Spleen (tissue), 7 donors: ENCODE measurements at regions not wholly inside any gene's neighbourhood (a gene's known extent, or its start where the extent isn't known, plus 50 kb on each side); places are given as distances from the start of the nearest gene placed in this dataset.

Experiments used
- POLR2A ChIP-seq, 3 donors: fragments of 450-650 bp; IDR thresholded peaks; one replicate each; pipeline ENCODE4 v1.5.1; 2017; ENCODE audit warnings: antibody characterized with exemption in 3 of 3, mild to moderate bottlenecking in 1 of 3
- TF ChIP-seq, protein P1 (sequence below), 11 experiments: fragments of 200-600 bp in 7 of 11; fragments of 450-650 bp in 4 of 11; sonication (generic) in 4 of 11; IDR thresholded peaks in 8 of 11; conservative IDR thresholded peaks in 3 of 11; 1 replicate in 7 of 11; 2 replicates in 4 of 11; pipeline versions ENCODE4 v1.4.0 to v1.8.0; 2016 to 2021; ENCODE audit warnings: antibody characterized with exemption in 11 of 11, inconsistent platforms in 4 of 11, mild to moderate bottlenecking in 1 of 11
- donor health status: DM: no; HTN: no; CAD: no; lungs with moderate emphysema.
- donor health status: DM: no; HTN: no; CAD: no.
- donor health status: DM: no; HTN: no; CAD: no.

DNA sequence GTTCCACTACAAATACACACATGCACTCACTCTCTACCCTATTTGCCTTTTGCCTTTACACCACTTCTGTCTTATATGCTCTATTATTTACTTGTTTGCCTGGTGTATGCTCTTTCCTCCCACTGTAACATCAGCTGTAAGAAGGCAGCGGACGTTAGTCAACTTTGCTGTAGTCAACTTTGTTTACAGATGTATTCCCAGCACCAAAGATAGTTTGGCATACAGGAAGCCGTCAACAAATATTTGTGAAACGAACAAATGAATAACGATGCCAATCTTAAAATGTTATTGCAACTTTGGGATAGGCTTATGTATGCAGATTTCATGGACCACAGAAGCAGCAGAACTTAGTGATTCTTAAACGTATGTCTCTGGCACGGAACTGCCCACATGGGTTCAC is 138.3 kb upstream of the GALNT2 start:
- TF ChIP-seq, protein P1, sequence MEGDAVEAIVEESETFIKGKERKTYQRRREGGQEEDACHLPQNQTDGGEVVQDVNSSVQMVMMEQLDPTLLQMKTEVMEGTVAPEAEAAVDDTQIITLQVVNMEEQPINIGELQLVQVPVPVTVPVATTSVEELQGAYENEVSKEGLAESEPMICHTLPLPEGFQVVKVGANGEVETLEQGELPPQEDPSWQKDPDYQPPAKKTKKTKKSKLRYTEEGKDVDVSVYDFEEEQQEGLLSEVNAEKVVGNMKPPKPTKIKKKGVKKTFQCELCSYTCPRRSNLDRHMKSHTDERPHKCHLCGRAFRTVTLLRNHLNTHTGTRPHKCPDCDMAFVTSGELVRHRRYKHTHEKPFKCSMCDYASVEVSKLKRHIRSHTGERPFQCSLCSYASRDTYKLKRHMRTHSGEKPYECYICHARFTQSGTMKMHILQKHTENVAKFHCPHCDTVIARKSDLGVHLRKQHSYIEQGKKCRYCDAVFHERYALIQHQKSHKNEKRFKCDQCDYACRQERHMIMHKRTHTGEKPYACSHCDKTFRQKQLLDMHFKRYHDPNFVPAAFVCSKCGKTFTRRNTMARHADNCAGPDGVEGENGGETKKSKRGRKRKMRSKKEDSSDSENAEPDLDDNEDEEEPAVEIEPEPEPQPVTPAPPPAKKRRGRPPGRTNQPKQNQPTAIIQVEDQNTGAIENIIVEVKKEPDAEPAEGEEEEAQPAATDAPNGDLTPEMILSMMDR (IDR thresholded peaks at IDR 0.05 in 8 of 11, conservative IDR thresholded peaks at IDR 0.05 in 3 of 11) = no peak
- no peak for TF ChIP-seq POLR2A (IDR thresholded peaks at IDR 0.05)
